Transverse colon (tissue), 3 donors: ENCODE measurements at regions not wholly inside any gene's neighbourhood (a gene's known extent, or its start where the extent isn't known, plus 50 kb on each side); places are given as distances from the start of the nearest gene placed in this dataset.

Source experiments
- POLR2A ChIP-seq: fragments of 450-650 bp; IDR thresholded peaks from one replicate; pipeline ENCODE4 v1.6.1; 2016; ENCODE audit warnings: antibody characterized with exemption, mild to moderate bottlenecking, moderate library complexity
- TF ChIP-seq, protein P1 (sequence below), 5 experiments: fragments of 200-600 bp in 3 of 5; fragments of 450-650 bp in 2 of 5; sonication (generic) in 3 of 5; IDR thresholded peaks; 1 replicate in 2 of 5; 2 replicates in 3 of 5; pipeline ENCODE4 v1.5.1; 2016 to 2017; ENCODE audit warnings: antibody characterized with exemption in 5 of 5, inconsistent platforms in 3 of 5, mild to moderate bottlenecking in 2 of 5, moderate library complexity in 1 of 5

DNA sequence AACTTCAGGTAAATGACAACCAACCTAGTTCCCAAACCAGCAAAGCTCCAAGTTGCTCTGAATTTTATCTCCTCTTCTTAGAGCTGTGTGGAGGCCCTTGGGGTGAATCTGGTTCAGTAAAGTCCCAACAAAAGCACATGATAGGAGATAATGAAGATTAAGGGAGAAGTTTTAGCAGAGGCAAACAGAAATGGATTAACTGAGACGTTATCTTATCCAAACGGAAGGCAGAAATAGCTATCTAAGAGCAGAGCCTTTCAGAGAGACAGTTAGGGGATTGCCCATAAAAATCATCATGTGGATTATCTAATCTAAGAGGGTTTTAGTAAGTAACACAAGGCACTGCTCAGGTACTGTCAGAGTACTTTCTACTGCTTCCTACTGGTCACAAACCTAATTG is 183.9 kb upstream of the ZNF618 start:
- TF ChIP-seq, protein P1, sequence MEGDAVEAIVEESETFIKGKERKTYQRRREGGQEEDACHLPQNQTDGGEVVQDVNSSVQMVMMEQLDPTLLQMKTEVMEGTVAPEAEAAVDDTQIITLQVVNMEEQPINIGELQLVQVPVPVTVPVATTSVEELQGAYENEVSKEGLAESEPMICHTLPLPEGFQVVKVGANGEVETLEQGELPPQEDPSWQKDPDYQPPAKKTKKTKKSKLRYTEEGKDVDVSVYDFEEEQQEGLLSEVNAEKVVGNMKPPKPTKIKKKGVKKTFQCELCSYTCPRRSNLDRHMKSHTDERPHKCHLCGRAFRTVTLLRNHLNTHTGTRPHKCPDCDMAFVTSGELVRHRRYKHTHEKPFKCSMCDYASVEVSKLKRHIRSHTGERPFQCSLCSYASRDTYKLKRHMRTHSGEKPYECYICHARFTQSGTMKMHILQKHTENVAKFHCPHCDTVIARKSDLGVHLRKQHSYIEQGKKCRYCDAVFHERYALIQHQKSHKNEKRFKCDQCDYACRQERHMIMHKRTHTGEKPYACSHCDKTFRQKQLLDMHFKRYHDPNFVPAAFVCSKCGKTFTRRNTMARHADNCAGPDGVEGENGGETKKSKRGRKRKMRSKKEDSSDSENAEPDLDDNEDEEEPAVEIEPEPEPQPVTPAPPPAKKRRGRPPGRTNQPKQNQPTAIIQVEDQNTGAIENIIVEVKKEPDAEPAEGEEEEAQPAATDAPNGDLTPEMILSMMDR (IDR thresholded peaks at IDR 0.05): no peak
- no peak for TF ChIP-seq POLR2A
